ENCODE measurements at regions not wholly inside any gene's neighbourhood (a gene's known extent, or its start where the extent isn't known, plus 50 kb on each side); places are given as distances from the start of the nearest gene placed in this dataset.

DNA sequence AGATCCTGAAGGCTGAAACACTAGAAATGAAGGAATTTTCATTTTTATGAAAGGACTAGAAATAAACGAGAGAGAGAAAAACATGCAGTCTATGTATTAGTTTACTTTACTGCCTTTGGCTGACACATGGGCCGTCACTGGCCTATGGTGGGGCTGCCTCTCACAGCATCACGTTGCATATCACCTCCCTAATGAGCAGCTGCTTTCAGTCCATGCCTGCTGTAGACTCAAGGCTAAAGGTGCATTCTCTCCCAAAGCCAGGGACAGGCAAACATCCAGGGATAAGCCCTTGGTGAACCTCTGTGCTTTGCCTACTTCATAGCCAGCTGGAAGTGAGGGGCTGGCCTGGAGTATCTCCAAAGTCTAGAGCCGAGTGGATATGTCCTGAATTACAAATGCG lies 359.4 kb downstream of the GPAM start:
- TF ChIP-seq, protein P1, sequence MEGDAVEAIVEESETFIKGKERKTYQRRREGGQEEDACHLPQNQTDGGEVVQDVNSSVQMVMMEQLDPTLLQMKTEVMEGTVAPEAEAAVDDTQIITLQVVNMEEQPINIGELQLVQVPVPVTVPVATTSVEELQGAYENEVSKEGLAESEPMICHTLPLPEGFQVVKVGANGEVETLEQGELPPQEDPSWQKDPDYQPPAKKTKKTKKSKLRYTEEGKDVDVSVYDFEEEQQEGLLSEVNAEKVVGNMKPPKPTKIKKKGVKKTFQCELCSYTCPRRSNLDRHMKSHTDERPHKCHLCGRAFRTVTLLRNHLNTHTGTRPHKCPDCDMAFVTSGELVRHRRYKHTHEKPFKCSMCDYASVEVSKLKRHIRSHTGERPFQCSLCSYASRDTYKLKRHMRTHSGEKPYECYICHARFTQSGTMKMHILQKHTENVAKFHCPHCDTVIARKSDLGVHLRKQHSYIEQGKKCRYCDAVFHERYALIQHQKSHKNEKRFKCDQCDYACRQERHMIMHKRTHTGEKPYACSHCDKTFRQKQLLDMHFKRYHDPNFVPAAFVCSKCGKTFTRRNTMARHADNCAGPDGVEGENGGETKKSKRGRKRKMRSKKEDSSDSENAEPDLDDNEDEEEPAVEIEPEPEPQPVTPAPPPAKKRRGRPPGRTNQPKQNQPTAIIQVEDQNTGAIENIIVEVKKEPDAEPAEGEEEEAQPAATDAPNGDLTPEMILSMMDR (IDR thresholded peaks at IDR 0.05; ENCODE audit: low read depth, low read length) = no peak
- no peak overlapping the region for H3K4me3 ChIP-seq (ENCODE audit: low read depth, low read length)

DNA sequence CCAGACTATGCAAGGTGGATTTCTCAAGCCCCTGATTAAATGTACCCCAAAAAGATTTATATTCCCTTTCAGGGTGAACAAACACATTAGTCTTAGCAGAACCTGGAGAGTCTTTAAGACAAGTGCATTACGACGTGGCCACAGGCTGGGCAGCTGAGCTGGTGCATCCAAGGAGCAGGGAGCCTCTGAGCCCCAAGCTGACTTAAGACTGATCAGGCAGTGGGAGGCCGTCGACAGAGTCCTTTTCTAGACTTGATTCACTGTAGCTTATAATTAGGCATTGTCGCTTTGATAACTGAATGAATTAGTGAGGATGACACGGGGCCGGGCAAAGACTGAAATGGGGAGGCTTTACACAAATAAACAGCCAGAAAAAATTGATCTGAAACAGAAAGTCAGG lies 353.2 kb downstream of the GPAM start:
- TF ChIP-seq, protein P1 (IDR thresholded peaks at IDR 0.05; ENCODE audit: low read depth, low read length) = no peak
- H3K4me3 ChIP-seq (ENCODE audit: low read depth, low read length) = no peak overlapping the region

DNA sequence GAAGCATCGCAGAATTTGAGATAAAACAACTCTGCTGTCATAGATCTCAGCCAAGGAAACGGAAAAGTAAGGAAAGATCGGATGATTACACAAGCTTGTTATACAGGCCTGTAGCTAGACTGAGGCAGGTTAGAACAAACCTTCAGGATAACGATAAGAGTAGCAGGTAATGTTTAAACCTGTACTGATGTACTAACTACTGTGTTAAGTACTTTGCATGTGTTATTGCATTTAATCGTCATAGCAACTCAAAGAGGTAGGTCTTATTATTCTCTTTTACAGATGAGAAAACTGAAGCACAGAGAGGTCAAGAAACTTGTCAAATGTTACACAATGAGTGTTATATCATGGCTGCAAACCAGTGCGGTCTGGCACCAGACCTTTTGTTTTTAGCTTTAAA lies 352.5 kb downstream of the GPAM start:
- TF ChIP-seq, protein P1 (IDR thresholded peaks at IDR 0.05; ENCODE audit: low read depth, low read length) = no peak
- H3K4me3 ChIP-seq (ENCODE audit: low read depth, low read length) = no peak overlapping the region

DNA sequence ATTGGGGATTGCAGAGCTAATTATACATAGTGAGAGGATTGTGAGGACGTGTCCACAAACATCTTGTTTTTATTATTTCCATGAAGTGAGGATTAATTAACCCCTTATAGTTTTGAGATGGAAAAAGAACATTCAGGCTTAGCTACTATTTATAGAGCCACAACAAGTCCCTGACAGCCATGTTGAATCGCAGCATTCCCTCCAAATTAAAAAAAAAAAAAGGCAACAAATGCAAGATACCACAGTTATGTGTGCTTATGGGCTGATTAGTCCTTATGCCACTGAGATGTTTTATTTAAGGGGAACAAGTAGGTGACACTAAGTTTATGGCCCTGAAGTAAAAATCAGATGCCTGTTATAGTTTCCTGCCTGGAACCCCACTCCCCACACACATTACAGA lies 350.3 kb downstream of the GPAM start:
- TF ChIP-seq, protein P1 (IDR thresholded peaks at IDR 0.05; ENCODE audit: low read depth, low read length) = no peak
- H3K4me3 ChIP-seq (ENCODE audit: low read depth, low read length) = no peak overlapping the region

DNA sequence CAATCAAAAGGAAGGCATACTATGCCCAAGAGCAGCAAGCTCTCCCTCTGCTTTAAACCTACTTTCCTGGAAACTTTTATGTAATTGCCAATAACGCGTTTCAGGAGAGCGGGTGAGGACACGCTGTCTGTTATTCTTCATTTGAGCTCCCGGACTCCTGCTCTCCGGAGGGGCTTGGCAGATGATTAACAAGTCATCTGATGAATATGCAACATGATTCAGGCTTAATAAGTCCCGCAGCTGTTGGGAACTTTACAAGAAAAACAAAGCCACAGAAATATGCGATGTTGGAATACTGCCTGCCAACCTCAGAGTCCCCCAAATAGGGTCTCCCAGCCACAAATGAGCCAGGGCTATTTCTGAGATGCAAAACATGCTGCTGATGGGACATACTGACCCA lies 348.0 kb downstream of the GPAM start:
- TF ChIP-seq, protein P1 (IDR thresholded peaks at IDR 0.05; ENCODE audit: low read depth, low read length) = no peak
- no peak overlapping the region for H3K4me3 ChIP-seq (ENCODE audit: low read depth, low read length)

DNA sequence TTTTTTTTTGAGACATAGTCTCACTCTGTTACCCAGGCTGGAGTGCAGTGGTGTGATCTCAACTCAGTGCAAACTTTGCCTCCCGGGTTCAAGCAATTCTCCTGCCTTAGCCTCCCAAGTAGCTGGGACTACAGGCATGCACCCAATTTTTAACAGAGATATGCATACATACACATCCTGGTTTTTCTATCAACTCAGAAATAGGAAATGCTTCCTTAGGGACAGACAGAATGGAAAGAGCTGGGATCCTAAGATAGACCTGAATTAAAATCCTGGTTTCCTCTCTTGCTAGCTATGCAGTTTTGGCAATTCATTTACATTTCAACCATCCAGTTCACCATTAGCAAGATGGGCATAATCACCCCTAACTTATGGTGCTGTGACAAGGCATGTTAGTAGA lies 347.5 kb downstream of the GPAM start:
- H3K4me3 ChIP-seq (ENCODE audit: low read depth, low read length) = no peak overlapping the region
- TF ChIP-seq, protein P1 (IDR thresholded peaks at IDR 0.05; ENCODE audit: low read depth, low read length) = no peak

DNA sequence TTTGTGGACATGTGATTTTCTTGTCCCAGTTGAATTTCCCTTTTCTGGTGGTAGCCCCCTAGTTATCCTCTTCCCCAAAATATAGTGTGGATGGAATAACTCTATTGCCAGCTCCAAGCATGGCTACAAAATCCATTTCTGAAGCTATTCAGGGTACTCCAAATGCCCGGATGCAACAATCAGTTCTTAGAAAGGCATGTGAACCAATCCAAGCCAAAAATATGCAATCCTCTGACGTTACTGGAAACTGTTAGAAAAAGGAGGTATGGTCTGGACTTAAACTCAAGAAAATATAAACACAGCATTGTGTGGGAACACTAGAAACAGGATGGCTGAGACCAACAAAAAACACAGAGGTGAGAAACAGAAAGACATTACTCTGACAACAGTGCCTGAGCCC lies 347.0 kb downstream of the GPAM start:
- TF ChIP-seq, protein P1 (IDR thresholded peaks at IDR 0.05; ENCODE audit: low read depth, low read length) = no peak
- H3K4me3 ChIP-seq (ENCODE audit: low read depth, low read length) = no peak overlapping the region

All from WI38 (cell line).